CMK (cell line): ENCODE measurements at regions not wholly inside any gene's neighbourhood (a gene's known extent, or its start where the extent isn't known, plus 50 kb on each side); places are given as distances from the start of the nearest gene placed in this dataset.
"Not testable (repeated sequence)": the region's sequence is repeated elsewhere in the genome, so short reads cannot be mapped to it uniquely, and the experiment has no call there.

Experiments
- DNase-seq: peaks from one replicate; pipeline ENCODE4 v3.0.0-alpha.2; 2010; ENCODE audit warnings: low read depth

GRCh38 chr13:81546294-81546693, 1205.4 kb upstream of the SPRY2 start:
- not testable (repeated sequence) for DNase-seq

GRCh38 chr13:81540777-81541176, 1199.9 kb upstream of the SPRY2 start:
- no peak for DNase-seq

- no peak for DNase-seq
These were observed 1198.8 kb upstream of the SPRY2 start for GRCh38 chr13:81539643-81540150.

- DNase-seq = no peak
These were observed 1158.0 kb upstream of the SPRY2 start for GRCh38 chr13:81498969-81499368.

- no peak for DNase-seq
These were observed 1152.2 kb upstream of the SPRY2 start for GRCh38 chr13:81493144-81493543.

GRCh38 chr13:81492449-81492848, 1151.5 kb upstream of the SPRY2 start:
- DNase-seq = no peak

GRCh38 chr13:81488021-81488420, 1147.1 kb upstream of the SPRY2 start:
- no peak for DNase-seq

GRCh38 chr13:81487151-81487550, 1146.2 kb upstream of the SPRY2 start:
- DNase-seq = no peak

- DNase-seq = no peak
These were observed 1139.7 kb upstream of the SPRY2 start for GRCh38 chr13:81480634-81481033.

- DNase-seq = no peak
These were observed 1132.5 kb upstream of the SPRY2 start for GRCh38 chr13:81473366-81473899.

- DNase-seq = no peak
These were observed 1117.2 kb upstream of the SPRY2 start for GRCh38 chr13:81458170-81458569.

GRCh38 chr13:81446441-81446840, 1105.5 kb upstream of the SPRY2 start:
- DNase-seq = no peak

- DNase-seq = no peak
These were observed 1102.0 kb upstream of the SPRY2 start for GRCh38 chr13:81442904-81443303.

- DNase-seq = no peak
These were observed 1084.4 kb upstream of the SPRY2 start for GRCh38 chr13:81425286-81425685.

GRCh38 chr13:81409284-81409683, 1068.4 kb upstream of the SPRY2 start:
- no peak for DNase-seq

GRCh38 chr13:81408647-81409046, 1067.7 kb upstream of the SPRY2 start:
- no peak for DNase-seq

- no peak for DNase-seq
These were observed 1065.8 kb upstream of the SPRY2 start for GRCh38 chr13:81406639-81407292.

- DNase-seq = no peak
These were observed 1065.1 kb upstream of the SPRY2 start for GRCh38 chr13:81406022-81406421.

GRCh38 chr13:81396192-81396591, 1055.3 kb upstream of the SPRY2 start:
- no peak for DNase-seq

- peak; percentile 48 for DNase-seq
These were observed 1054.4 kb upstream of the SPRY2 start for GRCh38 chr13:81395368-81395767.

GRCh38 chr13:81394640-81395039, 1053.7 kb upstream of the SPRY2 start:
- DNase-seq = no peak

GRCh38 chr13:81393721-81394120, 1052.8 kb upstream of the SPRY2 start:
- no peak for DNase-seq

- no peak for DNase-seq
These were observed 1052.2 kb upstream of the SPRY2 start for GRCh38 chr13:81393110-81393509.

- DNase-seq = no peak
These were observed 1047.5 kb upstream of the SPRY2 start for GRCh38 chr13:81388400-81388799.
